Osteocyte (in vitro differentiated cells): ENCODE measurements at regions not wholly inside any gene's neighbourhood (a gene's known extent, or its start where the extent isn't known, plus 50 kb on each side); places are given as distances from the start of the nearest gene placed in this dataset.
"Not testable (repeated sequence)": the region's sequence is repeated elsewhere in the genome, so short reads cannot be mapped to it uniquely, and the experiment has no call there.

ENCODE experiments used
- DNase-seq: peaks from one replicate; pipeline ENCODE4 v3.0.0; 2021; ENCODE audit warnings: mixed read lengths; ENCODE audit not compliant: unreplicated experiment; ENCODE audit errors: extremely low spot score
- H3K27ac Mint-ChIP-seq: one replicate; pipeline ENCODE4 v1.8.0; 2021; ENCODE audit warnings: mild to moderate bottlenecking, mixed read lengths; ENCODE audit not compliant: unreplicated experiment
- H3K27me3 Mint-ChIP-seq: one replicate; pipeline ENCODE4 v1.8.0; 2021; ENCODE audit warnings: mixed read lengths; ENCODE audit not compliant: unreplicated experiment
- H3K36me3 Mint-ChIP-seq: one replicate; pipeline ENCODE4 v1.8.0; 2021; ENCODE audit warnings: mixed read lengths; ENCODE audit not compliant: unreplicated experiment
- H3K4me1 Mint-ChIP-seq: one replicate; pipeline ENCODE4 v1.8.0; 2021; ENCODE audit warnings: mixed read lengths; ENCODE audit not compliant: unreplicated experiment
- H3K4me3 Mint-ChIP-seq: one replicate; pipeline ENCODE4 v1.8.0; 2021; ENCODE audit warnings: mild to moderate bottlenecking, moderate library complexity, mixed read lengths; ENCODE audit not compliant: unreplicated experiment
- H3K9me3 Mint-ChIP-seq: one replicate; pipeline ENCODE4 v1.8.0; 2021; ENCODE audit warnings: mixed read lengths; ENCODE audit not compliant: unreplicated experiment
- TF ChIP-seq, protein P1 (sequence below): fragments of 200-600 bp; sonication (generic); IDR thresholded peaks from 2 replicates; pipeline ENCODE4 v1.5.0; 2021; ENCODE audit warnings: antibody characterized with exemption, mild to moderate bottlenecking, moderate library complexity

DNA sequence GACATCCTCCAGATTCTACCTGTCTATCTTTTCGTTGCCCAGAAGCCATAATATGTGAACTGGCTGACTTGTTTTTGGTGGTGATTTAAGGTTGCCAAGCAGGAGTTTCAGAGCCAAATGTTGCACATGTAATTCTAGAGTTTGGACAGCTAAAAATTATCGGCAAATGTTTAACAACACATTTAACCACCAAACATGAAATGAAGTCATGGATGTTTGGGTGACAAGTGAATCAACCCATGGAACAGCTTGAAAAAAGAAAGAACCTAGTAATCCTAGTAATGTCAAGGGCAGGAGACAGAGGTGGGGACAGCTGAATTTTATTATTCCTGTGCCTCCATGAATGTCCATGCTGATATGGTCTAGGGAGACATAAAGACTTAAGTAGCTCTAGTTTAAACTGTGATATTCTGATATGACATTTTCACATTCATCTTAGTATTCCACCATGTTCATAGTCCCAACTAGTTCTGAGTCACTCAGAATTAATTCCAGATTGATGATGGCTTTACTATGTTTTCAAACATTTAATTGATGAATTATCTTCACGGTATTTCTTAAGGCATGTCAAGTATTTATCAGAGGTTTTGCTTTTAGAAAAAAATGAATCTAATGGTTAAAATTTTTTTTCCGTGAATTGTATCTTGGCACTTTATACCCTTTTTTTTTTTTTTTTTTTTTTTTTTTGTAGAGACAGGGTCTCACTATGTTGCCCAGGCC lies 101.7 kb downstream of the SOCS6 start:
- Mint-ChIP-seq H3K9me3 (no peaks in the 10 kb centered on the region), H3K4me1 (peaks cover 1% of the 10 kb centered on the region), H3K27me3 (no peaks in the 10 kb centered on the region), H3K4me3 (no peak overlapping the region), H3K36me3 (no peaks in the 10 kb centered on the region), H3K27ac (no peak overlapping the region)
- TF ChIP-seq, protein P1, sequence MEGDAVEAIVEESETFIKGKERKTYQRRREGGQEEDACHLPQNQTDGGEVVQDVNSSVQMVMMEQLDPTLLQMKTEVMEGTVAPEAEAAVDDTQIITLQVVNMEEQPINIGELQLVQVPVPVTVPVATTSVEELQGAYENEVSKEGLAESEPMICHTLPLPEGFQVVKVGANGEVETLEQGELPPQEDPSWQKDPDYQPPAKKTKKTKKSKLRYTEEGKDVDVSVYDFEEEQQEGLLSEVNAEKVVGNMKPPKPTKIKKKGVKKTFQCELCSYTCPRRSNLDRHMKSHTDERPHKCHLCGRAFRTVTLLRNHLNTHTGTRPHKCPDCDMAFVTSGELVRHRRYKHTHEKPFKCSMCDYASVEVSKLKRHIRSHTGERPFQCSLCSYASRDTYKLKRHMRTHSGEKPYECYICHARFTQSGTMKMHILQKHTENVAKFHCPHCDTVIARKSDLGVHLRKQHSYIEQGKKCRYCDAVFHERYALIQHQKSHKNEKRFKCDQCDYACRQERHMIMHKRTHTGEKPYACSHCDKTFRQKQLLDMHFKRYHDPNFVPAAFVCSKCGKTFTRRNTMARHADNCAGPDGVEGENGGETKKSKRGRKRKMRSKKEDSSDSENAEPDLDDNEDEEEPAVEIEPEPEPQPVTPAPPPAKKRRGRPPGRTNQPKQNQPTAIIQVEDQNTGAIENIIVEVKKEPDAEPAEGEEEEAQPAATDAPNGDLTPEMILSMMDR = no peak
- no peak for DNase-seq

DNA sequence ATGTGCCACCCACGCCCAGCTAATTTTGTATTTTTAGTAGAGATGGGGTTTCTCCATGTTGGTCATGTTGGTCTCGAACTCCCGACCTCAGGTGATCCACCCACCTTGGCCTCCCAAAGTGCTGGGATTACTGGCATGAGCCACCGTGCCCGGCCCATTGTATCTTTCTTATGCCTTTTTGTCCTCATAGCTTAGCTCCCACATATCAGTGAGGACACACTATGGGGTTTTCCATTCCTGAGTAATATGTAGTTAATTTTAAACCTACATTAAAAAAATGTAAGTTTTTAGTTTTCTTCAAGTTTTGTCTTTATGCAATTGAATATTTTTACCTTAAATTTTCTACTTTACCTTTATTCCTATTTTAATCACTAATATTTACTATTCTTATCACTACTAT lies 100.2 kb downstream of the SOCS6 start:
- H3K27ac Mint-ChIP-seq, H3K27me3 Mint-ChIP-seq, H3K36me3 Mint-ChIP-seq, H3K9me3 Mint-ChIP-seq, DNase-seq, H3K4me3 Mint-ChIP-seq: not testable (repeated sequence)
- peaks cover 16% of the 10 kb centered on the region for H3K4me1 Mint-ChIP-seq

DNA sequence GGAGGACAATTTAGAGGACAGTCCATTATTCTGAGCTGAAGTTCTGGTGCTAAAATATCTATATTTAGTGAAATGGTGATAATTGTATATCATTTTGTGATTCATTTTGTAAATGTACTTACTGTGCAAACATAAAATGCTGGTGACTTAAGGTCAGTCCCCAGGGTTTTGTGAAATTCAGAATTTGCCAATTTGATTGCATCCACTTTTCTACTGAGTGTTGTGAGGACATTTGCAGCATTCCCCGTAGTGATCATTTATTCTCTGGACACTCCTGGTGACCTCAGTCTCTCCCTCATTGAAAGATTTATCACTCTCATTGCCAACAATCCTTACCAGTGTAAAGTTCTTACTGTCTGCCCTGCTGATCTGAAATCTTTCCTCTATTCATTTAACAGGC lies 98.2 kb downstream of the SOCS6 start:
- no peak for DNase-seq

DNA sequence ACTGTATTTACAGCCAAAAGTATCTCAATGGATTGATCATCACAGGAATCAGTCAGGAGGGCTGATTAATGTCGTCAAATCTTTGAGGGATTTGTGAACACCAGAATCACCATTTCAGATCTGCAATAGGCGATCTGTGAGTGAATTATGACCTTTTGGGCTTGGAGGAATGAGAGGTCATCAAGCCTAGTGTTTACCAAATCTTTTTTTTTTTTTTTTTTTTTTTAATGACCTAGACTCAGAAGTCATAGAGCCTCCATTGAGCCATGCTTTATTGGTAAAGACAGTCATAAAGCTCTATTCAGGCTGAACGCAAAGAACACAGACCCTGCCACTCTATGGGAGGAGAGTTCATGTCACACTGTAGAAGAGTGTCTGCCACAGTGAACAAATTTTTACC lies 97.7 kb downstream of the SOCS6 start:
- Mint-ChIP-seq H3K4me3 (no peak overlapping the region), H3K9me3 (no peaks in the 10 kb centered on the region), H3K27ac (no peak overlapping the region), H3K27me3 (no peaks in the 10 kb centered on the region), H3K4me1 (peaks cover 17% of the 10 kb centered on the region), H3K36me3 (no peaks in the 10 kb centered on the region)
- TF ChIP-seq, protein P1 = no peak
- no peak for DNase-seq

More for the DNA sequence above, 98.2 kb downstream of the SOCS6 start:
- no peaks in the 10 kb centered on the region for H3K36me3 Mint-ChIP-seq
- no peaks in the 10 kb centered on the region for H3K27me3 Mint-ChIP-seq
- no peak overlapping the region for H3K27ac Mint-ChIP-seq
- H3K9me3 Mint-ChIP-seq = no peaks in the 10 kb centered on the region
- H3K4me1 Mint-ChIP-seq = peaks cover 16% of the 10 kb centered on the region
- H3K4me3 Mint-ChIP-seq = no peak overlapping the region
- TF ChIP-seq, protein P1 = no peak

DNA sequence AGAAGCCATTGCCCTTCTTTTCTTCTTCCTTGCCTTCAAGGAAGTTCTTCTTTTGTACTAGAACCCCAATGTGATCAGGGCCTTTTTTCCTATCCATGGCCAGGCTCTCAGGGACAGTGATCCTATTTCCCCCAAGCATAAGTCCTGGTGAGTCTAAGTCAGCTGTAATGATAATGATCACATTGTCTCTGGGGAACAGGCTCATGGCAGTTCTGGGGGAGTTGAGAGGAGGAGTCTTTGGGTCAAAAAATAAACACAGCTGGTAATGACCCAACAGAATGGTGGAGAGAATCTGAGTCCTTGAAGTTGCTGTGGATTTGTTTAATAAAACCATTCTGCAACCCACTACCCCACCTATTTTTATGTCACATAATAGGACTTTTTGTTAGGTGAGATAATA lies 96.6 kb downstream of the SOCS6 start:
- H3K36me3 Mint-ChIP-seq = no peaks in the 10 kb centered on the region
- no peak overlapping the region for H3K4me3 Mint-ChIP-seq
- no peak overlapping the region for H3K27ac Mint-ChIP-seq
- no peaks in the 10 kb centered on the region for H3K9me3 Mint-ChIP-seq
- no peak for DNase-seq
- TF ChIP-seq, protein P1 = no peak
- H3K4me1 Mint-ChIP-seq = peaks cover 17% of the 10 kb centered on the region
- H3K27me3 Mint-ChIP-seq = no peaks in the 10 kb centered on the region
